Ascending aorta (tissue), 2 donors: ENCODE measurements at regions not wholly inside any gene's neighbourhood (a gene's known extent, or its start where the extent isn't known, plus 50 kb on each side); places are given as distances from the start of the nearest gene placed in this dataset.
A peak's percentile ranks its signal among the peaks of the same experiment; 100 is the strongest.
"Not testable (repeated sequence)": the region's sequence is repeated elsewhere in the genome, so short reads cannot be mapped to it uniquely, and the experiment has no call there.

Experiments used
- DNase-seq, 2 donors: peaks; one replicate each; pipeline ENCODE4 v3.0.0-alpha.2; 2019; ENCODE audit warnings: low spot score in 2 of 2
- H3K27ac ChIP-seq, 2 donors: fragments of 200-600 bp; sonication (generic); one replicate each; pipeline ENCODE4 v1.5.1; 2016 to 2017; ENCODE audit warnings: mild to moderate bottlenecking in 1 of 2
- H3K27me3 ChIP-seq: fragments of 200-600 bp; sonication (generic); one replicate; pipeline ENCODE4 v1.5.1; 2017
- H3K36me3 ChIP-seq, 2 donors: fragments of 200-600 bp; sonication (generic); one replicate each; pipeline ENCODE4 v1.5.1; 2016
- H3K4me1 ChIP-seq, 2 donors: fragments of 200-600 bp; sonication (generic); one replicate each; pipeline ENCODE4 v1.5.1; 2016 to 2017; ENCODE audit warnings: mild to moderate bottlenecking in 1 of 2
- H3K4me3 ChIP-seq, 2 donors: fragments of 200-600 bp; sonication (generic); one replicate each; pipeline ENCODE4 v1.5.1; 2016 to 2017; ENCODE audit warnings: mild to moderate bottlenecking in 1 of 2
- H3K9me3 ChIP-seq, 2 donors: fragments of 200-600 bp; sonication (generic); one replicate each; pipeline ENCODE4 v1.5.1; 2016
- intact Hi-C: fragments of 100-400 bp; cut with DNase I; formaldehyde crosslinking; loops from one replicate; pipeline ENCODE4 v1.15.1; 2023
- TF ChIP-seq, protein P1 (sequence below), 3 experiments: fragments of 200-600 bp in 2 of 3; fragments of 450-650 bp in 1 of 3; sonication (generic) in 2 of 3; IDR thresholded peaks; one replicate each; pipeline ENCODE4 v1.5.1; 2016 to 2019; ENCODE audit warnings: antibody characterized with exemption in 3 of 3, mild to moderate bottlenecking in 1 of 3, moderate library complexity in 1 of 3

DNA sequence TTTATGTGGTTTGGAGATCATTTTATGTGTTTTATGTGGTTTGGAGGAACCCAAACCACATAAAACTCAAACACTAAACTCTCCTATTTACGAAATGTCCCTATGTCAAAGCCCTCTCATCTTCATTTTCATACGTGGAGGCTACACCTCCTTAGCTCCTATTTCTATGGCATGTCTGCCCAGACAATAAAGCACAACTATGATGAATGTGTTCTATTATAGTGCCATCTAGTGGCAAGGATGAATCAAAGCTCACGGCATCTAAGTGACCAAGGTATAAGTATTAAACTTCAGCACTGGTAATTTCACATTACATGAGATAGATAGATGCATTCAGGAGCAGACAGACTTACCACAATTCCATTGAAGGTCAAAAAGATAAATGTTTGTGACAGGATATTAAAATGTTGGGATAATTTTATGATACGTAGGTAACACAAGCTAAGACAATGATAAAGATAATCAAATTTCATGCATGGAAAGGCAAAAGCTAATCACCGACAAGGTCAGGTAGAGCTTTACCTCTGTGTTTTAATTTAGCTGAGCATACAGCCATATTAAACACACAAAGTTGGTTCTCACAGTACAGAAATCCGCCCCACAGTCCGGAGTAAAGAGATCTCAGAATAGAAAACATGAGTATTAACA, 130.6 kb upstream of the FHIT start:
- intact Hi-C loops = no loop called here

DNA sequence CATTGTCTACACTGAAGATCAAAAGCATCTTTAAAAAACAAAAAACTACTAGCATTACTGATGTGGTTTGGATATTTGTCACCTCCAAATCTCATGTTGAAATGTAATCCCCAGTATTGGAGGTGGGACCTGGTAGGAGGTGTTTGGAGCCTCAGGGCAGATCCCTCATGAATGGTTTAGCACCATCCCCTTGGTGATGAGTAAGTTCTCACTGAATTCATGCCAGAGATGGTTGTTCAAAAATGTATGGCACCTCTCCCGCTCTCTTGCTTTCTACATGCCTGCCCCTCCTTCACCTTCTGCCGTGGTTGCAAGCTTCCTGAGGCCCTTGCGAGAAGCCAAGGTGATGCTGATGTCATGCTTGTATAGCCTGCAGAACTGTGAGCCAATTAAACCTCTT, 136.6 kb upstream of the FHIT start:
- H3K4me1 ChIP-seq = no peaks in the 10 kb centered on the region
- no peak for DNase-seq
- H3K27me3 ChIP-seq = no peaks in the 10 kb centered on the region
- TF ChIP-seq, protein P1, sequence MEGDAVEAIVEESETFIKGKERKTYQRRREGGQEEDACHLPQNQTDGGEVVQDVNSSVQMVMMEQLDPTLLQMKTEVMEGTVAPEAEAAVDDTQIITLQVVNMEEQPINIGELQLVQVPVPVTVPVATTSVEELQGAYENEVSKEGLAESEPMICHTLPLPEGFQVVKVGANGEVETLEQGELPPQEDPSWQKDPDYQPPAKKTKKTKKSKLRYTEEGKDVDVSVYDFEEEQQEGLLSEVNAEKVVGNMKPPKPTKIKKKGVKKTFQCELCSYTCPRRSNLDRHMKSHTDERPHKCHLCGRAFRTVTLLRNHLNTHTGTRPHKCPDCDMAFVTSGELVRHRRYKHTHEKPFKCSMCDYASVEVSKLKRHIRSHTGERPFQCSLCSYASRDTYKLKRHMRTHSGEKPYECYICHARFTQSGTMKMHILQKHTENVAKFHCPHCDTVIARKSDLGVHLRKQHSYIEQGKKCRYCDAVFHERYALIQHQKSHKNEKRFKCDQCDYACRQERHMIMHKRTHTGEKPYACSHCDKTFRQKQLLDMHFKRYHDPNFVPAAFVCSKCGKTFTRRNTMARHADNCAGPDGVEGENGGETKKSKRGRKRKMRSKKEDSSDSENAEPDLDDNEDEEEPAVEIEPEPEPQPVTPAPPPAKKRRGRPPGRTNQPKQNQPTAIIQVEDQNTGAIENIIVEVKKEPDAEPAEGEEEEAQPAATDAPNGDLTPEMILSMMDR (IDR thresholded peaks at IDR 0.05) = no peak
- H3K9me3 ChIP-seq = no peaks in the 10 kb centered on the region
- no peaks in the 10 kb centered on the region for H3K36me3 ChIP-seq
- H3K4me3 ChIP-seq = no peak overlapping the region
- intact Hi-C loops = no loop called here
- H3K27ac ChIP-seq = no peak overlapping the region

More for the DNA sequence above, 130.6 kb upstream of the FHIT start:
- TF ChIP-seq, protein P1 (IDR thresholded peaks at IDR 0.05) = peak; percentile 29 to 56 (median 41)
- Histone ChIP-seq H3K27me3 (no peaks in the 10 kb centered on the region), H3K9me3 (no peaks in the 10 kb centered on the region), H3K4me3 (no peak overlapping the region), H3K4me1 (no peaks in the 10 kb centered on the region), H3K36me3 (no peaks in the 10 kb centered on the region), H3K27ac (no peak overlapping the region)
- DNase-seq = no peak

DNA sequence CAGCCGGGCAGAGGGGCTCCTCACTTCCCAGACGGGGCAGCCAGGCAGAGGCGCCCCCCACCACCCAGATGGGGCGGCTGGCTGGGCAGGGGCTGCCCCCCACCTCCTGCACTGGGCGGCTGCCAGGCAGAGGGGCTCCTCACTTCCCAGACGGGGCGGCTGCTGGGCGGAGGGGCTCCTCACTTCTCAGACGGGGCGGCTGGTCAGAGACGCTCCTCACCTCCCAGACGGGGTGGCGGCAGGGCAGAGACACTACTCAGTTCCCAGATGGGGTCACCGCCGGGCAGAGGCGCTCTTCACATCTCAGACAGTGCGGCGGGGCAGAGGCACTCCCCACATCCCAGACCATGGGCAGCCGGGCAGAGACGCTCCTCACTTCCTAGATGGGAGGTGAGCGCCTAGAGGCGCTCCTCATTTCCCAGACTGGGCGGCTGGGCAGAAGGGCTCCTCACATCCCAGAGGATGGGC, 142.3 kb upstream of the FHIT start:
- H3K36me3 ChIP-seq, H3K27me3 ChIP-seq, H3K9me3 ChIP-seq, H3K27ac ChIP-seq, intact Hi-C loops, DNase-seq, H3K4me1 ChIP-seq, H3K4me3 ChIP-seq: not testable (repeated sequence)

DNA sequence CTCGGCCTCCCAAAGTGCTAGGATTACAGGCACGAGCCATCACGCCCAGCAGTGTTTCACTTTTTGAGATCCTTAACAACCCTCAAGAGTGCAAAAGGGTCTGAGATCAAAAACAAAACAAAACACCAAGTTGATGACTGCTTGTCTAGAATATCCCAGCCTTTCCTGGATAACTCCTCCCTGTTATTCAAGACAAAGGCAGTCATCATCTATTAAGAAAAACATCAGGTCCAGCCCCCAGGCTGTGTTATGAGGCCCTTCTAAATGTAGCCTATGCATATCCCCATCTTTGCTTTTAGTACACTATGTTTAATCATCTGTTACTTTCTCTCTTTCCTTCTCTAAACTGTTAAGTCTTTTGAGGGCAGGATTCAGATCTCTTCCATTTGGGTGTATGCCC, 150.1 kb upstream of the FHIT start:
- no peak for DNase-seq
- intact Hi-C loops = no loop called here
- Histone ChIP-seq H3K4me1 (no peaks in the 10 kb centered on the region), H3K9me3 (no peaks in the 10 kb centered on the region), H3K27ac (no peak overlapping the region), H3K36me3 (no peaks in the 10 kb centered on the region), H3K27me3 (no peaks in the 10 kb centered on the region), H3K4me3 (no peak overlapping the region)
- TF ChIP-seq, protein P1 (IDR thresholded peaks at IDR 0.05) = no peak

DNA sequence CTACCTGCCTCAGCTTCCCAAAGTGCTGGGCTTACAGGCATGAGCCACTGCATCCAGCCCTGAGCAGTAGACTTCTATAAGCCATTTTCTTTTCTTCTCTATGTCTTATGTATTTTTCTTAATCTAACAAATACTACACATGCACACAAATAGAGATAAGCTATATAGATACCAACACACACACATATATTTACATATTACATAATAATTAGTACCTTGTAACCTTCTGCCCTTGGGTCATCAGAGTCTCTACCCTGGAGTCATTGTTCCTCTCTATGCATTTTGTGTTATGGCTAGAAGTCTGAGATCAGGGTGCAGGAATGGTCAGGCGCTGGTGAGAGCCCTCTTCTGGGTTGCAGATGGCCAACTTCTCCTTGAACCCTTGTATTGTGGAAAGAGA, 154.0 kb upstream of the PTPRG start:
- TF ChIP-seq, protein P1 (IDR thresholded peaks at IDR 0.05) = no peak
- no peaks in the 10 kb centered on the region for H3K36me3 ChIP-seq
- H3K4me3 ChIP-seq = no peak overlapping the region
- intact Hi-C loops = no loop called here
- no peak for DNase-seq
- no peaks in the 10 kb centered on the region for H3K27me3 ChIP-seq
- H3K27ac ChIP-seq = no peak overlapping the region
- no peaks in the 10 kb centered on the region for H3K4me1 ChIP-seq
- H3K9me3 ChIP-seq = no peaks in the 10 kb centered on the region

DNA sequence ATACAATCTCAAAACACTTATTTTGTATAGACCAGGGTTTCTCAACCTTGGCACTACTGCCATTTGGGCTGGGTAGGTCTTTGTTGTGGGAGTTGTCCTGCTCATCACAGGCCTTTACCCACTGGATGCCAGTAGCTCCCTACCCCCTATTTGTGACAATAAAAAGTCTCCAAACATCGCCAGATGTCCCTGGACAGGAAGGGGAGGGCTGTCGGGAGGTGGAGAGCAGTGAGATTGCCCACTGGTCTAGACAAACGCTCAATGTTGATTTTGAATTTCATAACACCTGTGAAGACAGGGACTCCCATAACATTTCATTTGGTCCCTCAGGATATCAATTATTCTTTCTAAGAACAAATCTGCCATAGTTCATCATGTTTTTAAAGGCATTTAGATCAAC, 151.7 kb upstream of the PTPRG start:
- H3K27ac ChIP-seq = no peak overlapping the region
- intact Hi-C loops = no loop called here
- DNase-seq = no peak
- H3K27me3 ChIP-seq = no peaks in the 10 kb centered on the region
- no peaks in the 10 kb centered on the region for H3K36me3 ChIP-seq
- H3K9me3 ChIP-seq = no peaks in the 10 kb centered on the region
- no peak overlapping the region for H3K4me3 ChIP-seq
- TF ChIP-seq, protein P1 (IDR thresholded peaks at IDR 0.05) = no peak
- no peaks in the 10 kb centered on the region for H3K4me1 ChIP-seq

DNA sequence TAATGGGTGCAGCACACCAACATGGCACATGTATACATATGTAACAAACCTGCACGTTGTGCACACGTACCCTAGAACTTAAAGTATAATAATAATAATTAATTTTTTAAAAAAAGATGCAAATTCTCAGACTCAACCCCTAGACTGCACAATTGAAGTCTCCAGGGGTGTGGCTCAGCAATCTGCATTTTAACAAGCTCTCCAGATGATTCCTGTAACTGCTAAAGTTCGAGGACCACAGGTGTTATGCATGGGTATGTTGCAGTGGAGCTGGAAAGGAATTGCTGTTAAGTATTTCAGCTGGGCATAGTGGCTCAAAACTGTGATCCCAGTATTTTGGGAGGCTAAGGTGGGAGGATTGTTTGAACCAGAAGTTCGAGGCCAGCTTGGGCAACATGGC, 151.0 kb upstream of the PTPRG start:
- H3K4me3 ChIP-seq, H3K36me3 ChIP-seq, H3K27me3 ChIP-seq, H3K9me3 ChIP-seq, intact Hi-C loops, DNase-seq, H3K27ac ChIP-seq, H3K4me1 ChIP-seq: not testable (repeated sequence)
